ENCODE measurements at regions not wholly inside any gene's neighbourhood (a gene's known extent, or its start where the extent isn't known, plus 50 kb on each side); places are given as distances from the start of the nearest gene placed in this dataset.

DNA sequence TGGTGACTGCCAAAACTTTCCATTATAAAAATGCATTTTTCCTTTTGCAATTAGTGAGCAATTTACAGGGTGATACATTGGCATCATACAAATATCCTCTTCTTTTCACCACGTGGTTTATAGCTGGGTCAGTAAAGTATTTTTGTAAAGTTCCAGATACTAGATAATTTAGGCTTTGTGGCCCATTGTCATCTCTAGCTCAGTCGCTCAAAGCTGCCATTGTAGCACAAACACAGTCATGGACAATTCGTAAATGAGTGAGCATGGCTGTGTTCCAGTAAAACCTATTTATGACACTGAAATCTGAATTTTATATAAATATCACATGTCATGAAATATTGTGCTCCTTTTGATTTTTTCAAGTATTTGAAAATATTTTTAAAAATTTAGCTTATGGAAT, 162.9 kb downstream of the USP12 start (continued):
- no peak for TF ChIP-seq SMAD1 (IDR thresholded peaks at IDR 0.05; ENCODE audit: low read depth, partially characterized antibody)
- no peak for TF ChIP-seq CBFB (IDR thresholded peaks at IDR 0.05; ENCODE audit: low read depth)
- no peak for TF ChIP-seq CHD4 (IDR thresholded peaks at IDR 0.05)
- TF ChIP-seq SMAD5 (IDR thresholded peaks at IDR 0.05; ENCODE audit: low read depth): no peak
- TF ChIP-seq, protein P1, sequence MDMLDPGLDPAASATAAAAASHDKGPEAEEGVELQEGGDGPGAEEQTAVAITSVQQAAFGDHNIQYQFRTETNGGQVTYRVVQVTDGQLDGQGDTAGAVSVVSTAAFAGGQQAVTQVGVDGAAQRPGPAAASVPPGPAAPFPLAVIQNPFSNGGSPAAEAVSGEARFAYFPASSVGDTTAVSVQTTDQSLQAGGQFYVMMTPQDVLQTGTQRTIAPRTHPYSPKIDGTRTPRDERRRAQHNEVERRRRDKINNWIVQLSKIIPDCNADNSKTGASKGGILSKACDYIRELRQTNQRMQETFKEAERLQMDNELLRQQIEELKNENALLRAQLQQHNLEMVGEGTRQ (IDR thresholded peaks at IDR 0.05; ENCODE audit: borderline replicate concordance, low read depth, low read length): no peak
- no peak for TF ChIP-seq ETV6 (conservative IDR thresholded peaks at IDR 0.05 in 1 of 2, IDR thresholded peaks at IDR 0.05 in 1 of 2; ENCODE audit: borderline replicate concordance in 1 of 2, low read depth in 1 of 2)
- no peak for TF ChIP-seq NFIC (IDR thresholded peaks at IDR 0.05; ENCODE audit: low read depth, low read length)

DNA sequence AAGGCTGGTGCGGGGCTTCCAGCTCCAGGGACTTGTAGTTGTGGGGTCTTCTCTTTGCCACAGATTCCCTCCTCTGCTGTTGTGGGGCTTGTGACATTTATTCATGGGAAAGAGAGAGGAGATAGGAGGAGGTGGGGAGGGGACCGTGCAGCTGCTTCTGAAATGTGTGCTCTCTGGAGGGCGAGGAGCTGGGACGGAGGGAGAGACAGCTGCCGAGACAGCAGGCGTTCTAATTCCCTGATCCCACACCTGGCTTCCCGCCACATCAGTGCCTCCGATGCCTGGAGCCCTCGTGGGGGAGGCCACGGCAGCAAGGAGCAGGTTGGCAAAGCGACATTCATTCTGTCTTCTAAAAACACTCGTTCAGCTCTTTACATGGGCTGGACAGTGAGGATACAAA, 164.4 kb downstream of the USP12 start:
- H3K36me3 ChIP-seq (ENCODE audit: control insufficient read depth in 2 of 2, insufficient read depth in 2 of 2, low read length in 1 of 2): no peaks in the 10 kb centered on the region
- CTCF ChIA-PET: interaction anchor here (1.1 kb wide), 1 partner anchor 22 kb away, joined by 4 read pairs; no protein-coding TSS in a partner anchor
- H3K27ac ChIP-seq (ENCODE audit: control insufficient read depth, insufficient read depth): no peak overlapping the region
- RAD21 ChIA-PET (ENCODE audit: unreplicated experiment): no interaction called here
- FAIRE-seq: no peak
- in situ Hi-C loops (cut with MboI) (no loop called here), intact Hi-C loops (cut with micrococcal nuclease; ENCODE audit: unreplicated experiment) (no loop called here)
- no peak overlapping the region for H3K4me3 ChIP-seq
- H3K79me2 ChIP-seq (ENCODE audit: control insufficient read depth, insufficient read depth, low read length): no peaks in the 10 kb centered on the region
- peaks cover 7 to 10% of the 10 kb centered on the region in 2 experiments for H3K27me3 ChIP-seq (replicated peaks in 1 of 2; ENCODE audit: control insufficient read depth in 2 of 2, insufficient read depth in 2 of 2, low read length in 1 of 2)
- H3K9ac ChIP-seq (ENCODE audit: control insufficient read depth, insufficient read depth, low read length): no peak overlapping the region
- H4K20me1 ChIP-seq (ENCODE audit: control insufficient read depth, insufficient read depth): no peaks in the 10 kb centered on the region
- H3K9me3 ChIP-seq (replicated peaks; ENCODE audit: control insufficient read depth, insufficient read depth, low read length): no peaks in the 10 kb centered on the region
- H3K4me1 ChIP-seq (ENCODE audit: control insufficient read depth, insufficient read depth, low read length): no peaks in the 10 kb centered on the region
- DNase-seq (ENCODE audit: low read depth, low spot score): no peak
- SMC1A ChIA-PET (ENCODE audit: uncharacterized antibody, unreplicated experiment): interaction anchor here (0.7 to 1.3 kb wide), 2 partner anchors 11 to 288 kb away, joined by 3 read pairs; no protein-coding TSS in a partner anchor
- no peak overlapping the region for H2AFZ ChIP-seq (ENCODE audit: control insufficient read depth, low read depth, low read length)
- WGBS (ENCODE audit: insufficient coverage, insufficient replicate concordance, low lambda C conversion rate, missing lambda C conversion rate): 69% methylated on average over 12 of the region's 12 CpGs
- ATAC-seq: no peak
- no TSS peak for BruUV-seq (replicated peaks)
- TF ChIP-seq PAX8 (IDR thresholded peaks at IDR 0.05) (no peak), EZH2 (IDR thresholded peaks at IDR 0.05; ENCODE audit: borderline replicate concordance, control insufficient read depth, low read depth, low read length) (no peak), MEF2B (IDR thresholded peaks at IDR 0.05; ENCODE audit: partially characterized antibody, poor library complexity, severe bottlenecking) (no peak), NR2C2 (IDR thresholded peaks at IDR 0.05; ENCODE audit: borderline replicate concordance, control insufficient read depth, insufficient read length, low read depth) (no peak), IKZF1 (conservative IDR thresholded peaks at IDR 0.05) (no peak), CBX5 (IDR thresholded peaks at IDR 0.05; ENCODE audit: low read depth) (no peak), CHD4 (IDR thresholded peaks at IDR 0.05) (no peak), TBL1XR1 (IDR thresholded peaks at IDR 0.05; ENCODE audit: low read depth, low read length) (no peak), PML (IDR thresholded peaks at IDR 0.05; ENCODE audit: low read length) (no peak), CREB1 (IDR thresholded peaks at IDR 0.05; ENCODE audit: low read depth) (no peak), SUZ12 (IDR thresholded peaks at IDR 0.05; ENCODE audit: unreplicated experiment) (no peak), BHLHE40 (IDR thresholded peaks at IDR 0.05; ENCODE audit: borderline replicate concordance in 1 of 2, low read depth in 2 of 2, low read length in 1 of 2) (no peak), FOS (IDR thresholded peaks at IDR 0.05; ENCODE audit: borderline replicate concordance, extremely low read depth, insufficient read length) (no peak), SMAD5 (IDR thresholded peaks at IDR 0.05; ENCODE audit: low read depth) (no peak)
- TF ChIP-seq, protein P2, sequence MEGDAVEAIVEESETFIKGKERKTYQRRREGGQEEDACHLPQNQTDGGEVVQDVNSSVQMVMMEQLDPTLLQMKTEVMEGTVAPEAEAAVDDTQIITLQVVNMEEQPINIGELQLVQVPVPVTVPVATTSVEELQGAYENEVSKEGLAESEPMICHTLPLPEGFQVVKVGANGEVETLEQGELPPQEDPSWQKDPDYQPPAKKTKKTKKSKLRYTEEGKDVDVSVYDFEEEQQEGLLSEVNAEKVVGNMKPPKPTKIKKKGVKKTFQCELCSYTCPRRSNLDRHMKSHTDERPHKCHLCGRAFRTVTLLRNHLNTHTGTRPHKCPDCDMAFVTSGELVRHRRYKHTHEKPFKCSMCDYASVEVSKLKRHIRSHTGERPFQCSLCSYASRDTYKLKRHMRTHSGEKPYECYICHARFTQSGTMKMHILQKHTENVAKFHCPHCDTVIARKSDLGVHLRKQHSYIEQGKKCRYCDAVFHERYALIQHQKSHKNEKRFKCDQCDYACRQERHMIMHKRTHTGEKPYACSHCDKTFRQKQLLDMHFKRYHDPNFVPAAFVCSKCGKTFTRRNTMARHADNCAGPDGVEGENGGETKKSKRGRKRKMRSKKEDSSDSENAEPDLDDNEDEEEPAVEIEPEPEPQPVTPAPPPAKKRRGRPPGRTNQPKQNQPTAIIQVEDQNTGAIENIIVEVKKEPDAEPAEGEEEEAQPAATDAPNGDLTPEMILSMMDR (IDR thresholded peaks at IDR 0.05 in 2 of 3, conservative IDR thresholded peaks at IDR 0.05 in 1 of 3; ENCODE audit: control insufficient read depth in 2 of 3, extremely low read depth in 1 of 3, insufficient read depth in 1 of 3, low read depth in 3 of 3, low read length in 3 of 3): no peak
- TF ChIP-seq, protein P3, sequence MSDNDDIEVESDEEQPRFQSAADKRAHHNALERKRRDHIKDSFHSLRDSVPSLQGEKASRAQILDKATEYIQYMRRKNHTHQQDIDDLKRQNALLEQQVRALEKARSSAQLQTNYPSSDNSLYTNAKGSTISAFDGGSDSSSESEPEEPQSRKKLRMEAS (IDR thresholded peaks at IDR 0.05; ENCODE audit: low read depth, low read length): no peak
- POLR2A ChIA-PET: interaction anchor here (0.5 kb wide), 1 partner anchor 16 kb away, joined by 3 read pairs; no protein-coding TSS in a partner anchor
- no peak overlapping the region for H3K4me2 ChIP-seq (ENCODE audit: control insufficient read depth, insufficient read depth)

All from GM12878 (cell line).